HPDE6-E6E7 (cell line): ENCODE measurements at regions not wholly inside any gene's neighbourhood (a gene's known extent, or its start where the extent isn't known, plus 50 kb on each side); places are given as distances from the start of the nearest gene placed in this dataset.
"Not testable (repeated sequence)": the region's sequence is repeated elsewhere in the genome, so short reads cannot be mapped to it uniquely, and the experiment has no call there.

Source experiments
- DNase-seq: peaks from one replicate; pipeline ENCODE4 v3.0.0; 2011; ENCODE audit warnings: missing footprints; ENCODE audit errors: extremely low spot score

DNA sequence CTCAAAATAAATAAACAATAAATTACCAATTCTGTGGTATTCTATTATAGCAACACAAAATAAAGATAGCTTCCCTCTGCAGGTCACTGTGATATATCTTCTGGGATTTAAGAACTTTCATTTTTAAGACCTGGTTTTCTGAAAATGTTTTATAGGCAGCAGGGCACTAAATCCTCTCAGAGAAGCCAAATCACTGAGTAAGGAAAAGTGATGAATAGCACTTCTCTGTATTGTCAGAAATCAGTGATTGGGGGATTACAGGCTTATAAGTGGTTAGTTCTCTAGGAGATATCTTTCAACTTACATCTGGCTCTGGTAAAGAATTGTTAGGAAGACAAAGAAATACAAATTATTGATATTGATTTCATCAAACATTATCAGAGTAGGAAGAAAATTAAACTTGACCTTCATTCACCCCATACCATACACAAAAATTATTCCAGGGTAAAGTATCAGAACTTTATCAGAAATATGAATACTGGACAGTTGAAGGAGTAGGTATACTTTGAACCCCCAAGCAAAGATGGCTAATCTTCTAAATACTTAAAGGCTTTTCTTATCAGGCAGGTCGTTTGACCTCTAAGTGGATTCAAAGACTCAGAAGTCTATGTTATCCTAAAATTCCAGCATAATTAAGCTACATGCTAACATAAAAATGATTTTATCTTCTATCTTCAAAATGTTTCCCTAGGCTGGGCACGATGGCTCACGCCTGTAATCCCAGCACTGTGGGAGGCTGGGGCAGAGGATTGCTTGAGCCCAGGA, 81.6 kb upstream of the USP9X start:
- DNase-seq = no peak

DNA sequence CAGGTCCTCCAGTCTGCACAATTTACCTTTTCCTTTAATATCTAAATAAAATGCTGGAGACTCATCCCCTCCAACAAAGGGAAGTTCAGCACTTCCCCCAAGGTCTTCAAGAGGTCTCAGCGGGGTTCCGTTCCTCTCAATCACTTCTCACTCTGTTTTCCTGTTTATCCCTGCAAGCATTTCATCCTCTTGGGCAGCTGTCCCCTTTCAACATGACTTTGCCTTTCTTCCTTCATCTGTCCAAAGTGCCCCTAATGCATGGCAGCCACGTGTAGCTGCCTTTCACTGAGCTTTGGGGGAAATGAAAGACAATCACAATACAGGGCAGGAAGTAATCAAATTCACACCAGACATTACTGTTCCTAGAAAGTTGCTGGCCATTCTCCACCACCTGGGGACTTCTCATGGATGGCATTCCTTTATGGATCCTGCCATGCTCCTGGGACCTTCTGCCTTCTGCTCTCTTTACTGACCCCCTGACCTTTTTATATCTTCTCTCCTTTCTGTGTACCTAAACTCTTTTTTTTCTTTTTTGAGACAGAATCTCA, 79.7 kb upstream of the USP9X start:
- DNase-seq = no peak

DNA sequence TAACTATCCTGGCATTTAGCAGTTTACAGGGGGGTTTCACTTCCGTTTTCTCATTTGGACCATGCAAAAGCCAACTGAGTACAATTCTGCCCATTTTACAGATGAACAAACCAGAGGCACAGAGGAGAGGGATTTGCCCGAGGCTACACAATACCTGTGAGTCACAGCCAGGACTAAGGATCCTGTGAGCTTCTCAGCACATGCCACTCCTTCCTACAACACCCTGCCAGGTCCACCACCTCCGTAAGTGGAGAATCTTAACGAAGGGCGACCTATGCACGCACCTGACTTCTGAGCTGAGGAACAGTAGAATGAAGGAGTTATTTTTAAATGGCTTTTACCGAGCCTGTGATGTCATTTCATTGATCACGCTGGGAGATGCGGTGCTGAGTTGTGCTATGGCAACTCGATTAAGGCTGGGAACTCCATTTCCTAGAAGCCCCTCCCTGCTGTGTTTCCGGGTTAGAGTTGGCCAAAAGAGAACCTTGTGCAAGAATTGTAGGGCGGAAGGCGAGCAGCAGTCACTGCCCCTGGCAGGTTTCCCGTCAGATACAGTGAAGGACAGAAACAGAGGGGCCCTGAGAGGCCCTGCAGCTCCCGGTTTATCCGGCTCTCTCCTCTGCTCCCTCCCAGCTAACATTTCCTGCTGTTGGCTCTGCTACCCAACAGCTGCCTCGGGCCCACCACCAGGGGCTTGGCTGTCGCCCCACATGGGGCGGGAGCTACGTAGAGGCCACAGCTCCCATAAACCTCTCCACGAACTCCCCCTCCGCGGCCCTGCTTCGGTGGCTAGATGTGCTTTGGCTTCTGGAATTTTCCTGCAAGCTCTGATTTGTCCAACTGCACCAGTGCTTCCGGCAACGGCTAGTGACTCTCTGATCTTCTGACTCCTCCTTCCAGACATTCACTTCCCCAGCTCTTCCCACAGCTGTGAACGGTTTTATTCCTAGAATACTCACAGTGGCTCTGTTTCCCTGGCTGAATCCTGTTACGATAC, 75.1 kb upstream of the USP9X start:
- peak; percentile 66 for DNase-seq

DNA sequence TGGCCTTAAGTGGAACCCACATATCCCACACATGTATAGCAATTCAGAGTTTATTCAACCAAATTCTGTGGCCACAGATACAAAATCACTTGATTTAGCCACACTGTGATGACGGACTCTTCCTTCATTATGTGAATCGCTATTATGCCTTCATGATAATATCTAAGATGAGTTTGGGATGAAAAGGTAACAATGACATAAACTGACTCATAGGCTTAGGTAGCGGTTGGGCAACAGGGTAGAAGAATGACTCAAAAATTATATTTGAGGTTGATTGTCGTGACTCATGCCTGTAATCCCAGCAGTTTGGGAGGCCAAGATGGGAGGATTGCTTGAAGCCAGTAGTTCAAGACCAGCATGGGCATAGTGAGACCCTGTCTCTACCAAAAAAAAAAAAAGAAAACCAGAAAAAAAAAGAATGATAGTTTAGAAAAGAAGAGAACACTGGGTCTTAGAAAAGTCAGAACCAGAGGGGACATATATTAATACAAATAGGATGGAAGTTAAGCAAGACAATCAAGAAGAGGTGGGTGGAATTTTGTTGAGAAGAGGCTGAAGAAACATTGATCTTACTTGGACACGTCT, 70.4 kb upstream of the USP9X start:
- DNase-seq = no peak

DNA sequence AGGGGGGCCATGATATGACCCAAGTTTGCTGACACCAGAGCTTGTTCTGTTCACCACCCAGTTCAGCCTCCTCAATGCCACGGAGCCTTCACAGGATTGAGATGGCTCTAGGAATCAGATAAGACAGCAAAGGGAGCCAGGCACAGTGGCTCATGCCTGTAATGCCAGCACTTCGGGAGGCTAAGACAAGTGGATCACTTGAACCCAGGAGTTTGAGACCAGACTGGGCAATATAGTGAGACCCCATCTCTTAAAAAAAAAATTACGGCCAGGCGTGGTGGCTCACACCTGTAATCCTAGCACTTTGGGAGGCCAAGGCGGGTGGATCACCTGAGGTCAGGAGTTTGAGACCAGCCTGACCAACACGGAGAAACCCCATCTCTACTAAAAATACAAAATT, 67.5 kb upstream of the USP9X start:
- DNase-seq = not testable (repeated sequence)

DNA sequence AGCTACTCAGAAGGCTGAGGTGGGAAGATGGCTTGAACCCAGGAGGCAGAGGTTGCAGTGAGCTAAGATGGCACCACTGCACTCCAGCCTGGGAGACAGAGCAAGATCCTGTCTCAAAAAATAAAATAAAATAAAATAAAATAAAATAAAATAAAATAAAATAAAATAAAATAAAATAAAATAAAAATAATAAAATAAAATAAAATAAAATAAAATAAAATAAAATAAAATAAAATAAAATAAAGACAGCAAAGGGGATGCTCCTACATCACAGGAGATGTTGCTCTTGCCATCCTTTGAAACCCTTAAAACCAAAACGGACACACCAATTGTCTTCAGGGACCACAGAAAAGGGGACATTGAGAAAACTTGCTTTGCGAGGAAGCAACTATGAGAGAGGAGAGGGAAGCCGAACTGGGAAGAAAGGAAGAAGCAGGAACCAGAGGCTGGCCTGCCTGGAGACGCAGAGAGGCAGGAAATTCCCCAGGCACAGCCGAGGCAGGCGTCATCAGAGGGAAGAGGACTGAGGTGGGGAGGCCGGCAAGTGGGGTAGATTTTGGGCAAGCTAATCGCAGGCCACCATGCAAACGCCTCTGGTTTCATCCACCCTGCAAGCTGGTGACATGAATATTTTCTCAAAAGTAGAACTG, 66.7 kb upstream of the USP9X start:
- not testable (repeated sequence) for DNase-seq

DNA sequence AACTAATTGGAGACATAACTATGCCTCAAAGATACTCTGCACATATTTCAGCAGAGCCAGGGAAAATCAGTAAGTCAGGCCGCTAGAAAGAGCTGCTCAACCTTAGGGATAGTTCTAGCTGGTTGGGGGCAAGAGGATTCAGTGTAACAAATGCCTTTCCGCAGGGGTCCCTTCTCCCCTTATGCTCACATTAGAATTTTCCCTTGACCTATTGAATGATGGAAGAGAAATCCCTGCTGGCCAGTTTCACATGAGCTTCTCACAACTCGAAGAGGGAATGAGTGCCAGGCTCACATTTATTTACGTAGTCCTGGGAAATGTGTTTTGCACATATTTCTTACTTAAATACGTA, 66.2 kb upstream of the USP9X start:
- no peak for DNase-seq

DNA sequence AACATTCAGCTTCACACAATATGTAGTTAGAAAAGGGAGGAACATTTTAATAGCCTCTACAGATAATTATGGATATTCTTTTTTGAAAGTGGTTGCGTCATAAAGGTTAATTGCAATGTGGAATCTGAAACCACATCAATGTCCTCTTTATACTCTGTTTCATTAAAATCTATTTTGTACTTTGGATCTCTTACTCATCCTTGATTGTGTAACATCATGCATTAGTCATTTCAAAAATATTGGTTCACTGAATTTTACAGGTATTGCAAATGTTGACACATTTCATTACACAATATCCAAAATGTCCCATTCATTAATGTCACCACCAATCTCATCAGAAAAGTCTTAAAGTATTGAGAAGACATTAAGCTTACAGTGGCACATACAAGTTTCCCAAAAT, 62.7 kb upstream of the USP9X start:
- DNase-seq = no peak

DNA sequence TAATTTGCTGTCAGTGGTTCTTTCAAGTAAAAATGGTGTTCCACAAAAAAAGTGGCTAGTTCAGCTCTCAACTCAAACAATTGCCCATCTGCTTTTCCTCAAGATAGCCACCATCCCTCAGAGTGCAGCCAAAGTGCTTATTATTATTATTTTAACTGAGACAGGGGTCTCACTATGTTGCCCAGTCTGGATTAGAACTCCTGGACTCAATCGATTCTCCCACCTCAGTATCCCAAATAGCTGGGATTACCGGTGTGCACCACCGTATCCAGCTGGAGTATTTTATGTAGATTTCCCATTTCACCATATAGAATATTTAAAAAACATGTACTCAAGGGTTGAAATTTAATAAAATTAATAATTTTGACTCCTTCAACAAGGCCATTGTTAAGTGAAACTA, 62.1 kb upstream of the USP9X start:
- DNase-seq = no peak

DNA sequence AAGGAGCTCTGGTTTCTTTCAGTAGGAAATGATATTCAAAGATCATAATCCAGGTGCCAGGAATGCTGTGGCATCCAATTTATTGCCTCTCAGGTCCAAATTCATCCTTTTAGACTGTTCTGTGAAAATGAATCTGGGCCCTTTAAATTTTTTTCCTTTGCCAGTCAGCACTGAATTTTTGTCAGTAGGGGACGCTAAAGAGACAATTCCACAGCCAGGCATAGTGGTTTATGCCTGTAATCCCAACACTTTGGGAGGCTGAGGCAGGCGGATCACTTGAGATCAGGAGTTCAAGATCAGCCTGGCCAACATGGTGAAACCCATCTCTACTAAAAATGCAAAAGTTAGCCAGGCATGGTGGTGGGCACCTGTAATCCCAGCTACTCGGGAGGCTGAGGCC, 60.9 kb upstream of the USP9X start:
- not testable (repeated sequence) for DNase-seq

DNA sequence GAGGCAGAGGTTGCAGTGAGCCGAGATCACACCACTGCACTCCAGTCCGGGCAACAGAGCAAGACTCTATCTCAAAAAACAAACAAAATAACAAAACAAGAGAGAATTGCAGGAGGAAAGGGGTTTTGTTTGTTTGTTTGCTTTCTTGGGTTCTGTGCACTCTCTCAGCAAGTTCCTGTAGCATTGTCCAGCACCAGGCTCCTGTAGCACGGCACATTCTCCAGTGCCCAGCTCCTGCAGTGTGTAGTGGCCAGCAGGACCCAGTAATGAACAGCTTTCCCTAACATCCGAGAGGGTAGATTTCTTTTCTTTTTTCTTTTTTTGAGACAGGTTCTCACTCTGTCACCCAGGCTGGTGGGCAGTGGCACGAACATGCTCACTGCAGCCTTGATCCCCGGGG, 60.5 kb upstream of the USP9X start:
- DNase-seq = no peak

DNA sequence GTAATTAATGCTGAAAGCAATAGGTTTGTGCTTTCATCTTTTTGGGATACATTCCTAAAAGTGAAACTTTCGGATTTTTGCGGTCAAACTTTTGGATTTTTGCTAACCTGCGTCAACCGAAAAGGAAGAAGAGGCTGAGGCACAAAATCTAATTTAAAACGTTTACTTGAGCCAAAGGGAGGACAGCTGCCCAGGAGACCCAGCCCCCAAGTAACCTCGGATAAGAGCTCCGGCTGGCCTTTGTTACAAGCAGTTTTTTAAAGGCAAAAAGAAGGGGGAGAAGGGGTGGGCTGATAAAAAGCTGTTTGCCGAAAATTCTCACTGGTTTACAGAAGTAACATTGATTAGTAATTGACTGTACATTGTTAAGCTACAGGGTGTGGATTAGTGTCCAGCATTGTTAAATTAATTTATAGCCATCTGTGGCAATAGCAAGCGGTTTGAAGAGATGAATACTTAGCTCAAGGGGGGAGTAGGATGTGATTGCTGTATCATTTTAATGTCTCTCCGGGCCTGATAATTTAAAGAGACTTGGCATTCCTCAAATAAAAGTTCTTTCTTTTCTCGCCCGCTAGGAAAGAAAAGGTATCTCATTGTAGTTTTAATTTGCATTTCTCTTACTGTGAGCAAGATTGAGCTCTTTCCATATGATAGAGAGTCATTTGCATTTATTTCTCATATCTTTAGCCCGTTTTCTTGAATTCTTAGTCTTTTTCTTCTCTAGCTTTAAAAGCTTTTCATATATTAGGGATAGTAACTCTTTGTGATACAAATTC, 59.1 kb upstream of the USP9X start:
- no peak for DNase-seq

DNA sequence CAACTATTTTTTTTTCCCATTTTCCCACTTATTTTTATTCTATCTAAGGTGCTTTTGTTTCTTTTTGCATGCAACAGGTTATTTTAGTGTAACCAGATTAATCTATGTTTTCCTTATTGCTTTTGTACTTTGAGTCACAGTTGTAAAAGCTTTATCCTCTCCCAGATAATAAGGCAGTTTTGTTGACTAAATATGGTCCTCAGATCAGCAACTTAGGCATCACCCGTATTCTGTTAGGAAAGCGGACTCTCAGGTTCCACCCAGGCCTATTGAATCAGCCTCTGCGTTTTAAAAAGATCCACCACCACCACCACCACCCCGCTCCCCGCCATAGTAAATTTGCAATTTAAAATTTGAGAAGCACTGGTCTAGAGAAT, 58.6 kb upstream of the USP9X start:
- no peak for DNase-seq

DNA sequence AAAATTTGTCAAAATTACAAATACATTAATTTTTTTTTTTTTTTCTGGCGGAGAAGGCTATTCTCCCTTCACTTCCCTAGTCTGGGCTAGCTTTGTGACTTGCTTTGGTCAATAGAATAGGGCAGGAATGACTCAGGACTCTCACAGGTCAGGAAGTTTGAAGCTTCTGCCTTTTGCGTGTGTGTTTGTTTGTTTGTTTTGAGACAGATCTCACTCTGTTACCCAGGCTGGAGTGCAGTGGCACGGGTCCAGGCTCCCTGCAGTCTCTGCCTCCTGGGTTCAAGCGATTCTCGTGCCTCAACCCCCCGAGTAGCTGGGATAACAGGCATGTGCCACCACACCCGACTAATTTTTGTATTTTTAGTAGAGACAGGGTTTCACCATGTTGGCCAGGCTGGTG, 55.9 kb upstream of the USP9X start:
- DNase-seq = no peak

DNA sequence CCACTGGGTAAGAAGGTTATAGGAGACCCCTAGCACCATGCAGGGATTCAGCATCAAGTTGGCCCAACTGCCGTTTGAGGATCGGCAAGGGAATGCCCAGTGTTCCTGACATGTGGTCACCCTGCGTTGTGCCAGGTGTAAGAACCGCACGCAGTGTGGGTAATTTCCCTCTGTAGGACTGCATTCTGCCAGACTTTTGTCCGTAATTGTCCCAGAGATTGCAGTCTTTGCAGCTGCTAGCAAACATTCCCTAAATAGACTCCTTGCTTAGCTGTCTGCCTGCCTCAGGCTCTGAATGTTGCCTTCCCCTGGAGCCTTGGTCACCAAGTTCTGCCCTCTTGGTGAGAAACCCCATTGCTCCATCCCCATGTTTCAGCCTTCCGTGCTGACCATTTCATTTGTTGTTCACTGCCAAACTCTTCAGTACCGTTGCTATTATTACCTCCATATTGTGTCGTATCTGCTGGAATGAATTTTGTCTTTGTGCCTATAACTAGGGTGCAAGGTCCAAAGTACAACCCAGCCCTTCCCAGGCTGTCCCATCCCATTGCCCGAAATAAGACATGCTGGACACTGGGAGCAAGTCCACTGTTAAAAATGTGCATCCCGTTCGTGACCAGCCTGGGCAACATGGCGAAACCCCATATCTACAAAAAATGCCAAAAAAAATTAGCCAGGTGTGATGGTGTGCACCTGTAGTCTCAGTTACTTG, 53.8 kb upstream of the USP9X start:
- no peak for DNase-seq

DNA sequence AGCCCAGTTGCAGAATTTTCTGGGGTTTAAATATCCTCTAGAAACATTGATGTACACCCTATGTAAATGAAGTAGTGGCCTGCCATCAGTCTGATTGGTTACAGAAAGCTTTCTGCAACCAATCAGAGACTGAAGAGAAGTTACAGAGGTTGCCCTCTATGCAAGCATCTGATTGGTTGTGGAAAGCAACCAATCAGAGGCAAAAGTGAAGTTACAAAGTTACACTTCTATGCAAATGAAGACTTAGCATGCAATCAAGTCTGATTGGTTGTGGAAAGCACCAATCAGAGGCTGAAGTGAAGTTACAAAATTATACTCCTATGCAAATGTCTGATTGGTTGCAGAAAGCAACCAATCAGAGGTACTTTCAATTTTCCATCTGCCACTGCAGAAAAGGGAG, 51.9 kb upstream of the USP9X start:
- DNase-seq = no peak

DNA sequence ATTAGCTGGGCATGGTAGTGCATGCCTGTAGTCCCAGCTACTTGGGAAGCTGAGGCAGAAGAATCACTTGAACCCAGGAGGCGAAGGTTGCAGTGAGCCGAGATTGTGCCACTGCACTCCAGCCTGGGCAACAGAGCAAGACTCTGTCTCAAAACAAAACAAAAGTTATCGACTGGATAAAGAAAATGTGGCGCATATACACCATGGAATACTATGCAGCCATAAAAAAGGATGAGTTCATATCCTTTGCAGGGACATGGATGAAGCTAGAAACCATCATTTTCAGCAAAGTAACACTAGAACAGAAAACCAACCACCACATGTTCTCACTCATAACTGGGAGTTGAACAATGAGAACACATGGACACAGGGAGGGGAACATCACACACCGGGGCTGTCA, 50.3 kb upstream of the USP9X start:
- not testable (repeated sequence) for DNase-seq
